HG03432 (cell line): ENCODE measurements at regions not wholly inside any gene's neighbourhood (a gene's known extent, or its start where the extent isn't known, plus 50 kb on each side); places are given as distances from the start of the nearest gene placed in this dataset.

Experiments used
- ATAC-seq: cut with Tn5 transposase; IDR thresholded peaks from one replicate; pipeline ENCODE4 v1.9.1; 2021; ENCODE audit warnings: mild to moderate bottlenecking, moderate library complexity; ENCODE audit not compliant: unreplicated experiment

- ATAC-seq = no peak
These were observed 1064.2 kb upstream of the FAM98A start for GRCh38 chr2:34663314-34663713.

- ATAC-seq = no peak
These were observed 1061.6 kb upstream of the FAM98A start for GRCh38 chr2:34660741-34661140.

- ATAC-seq = peak; percentile 98
These were observed 1057.5 kb upstream of the FAM98A start for GRCh38 chr2:34656632-34657031.

- no peak for ATAC-seq
These were observed 1053.5 kb upstream of the FAM98A start for GRCh38 chr2:34652636-34653035.

GRCh38 chr2:34646901-34647300, 1047.8 kb upstream of the FAM98A start:
- ATAC-seq = no peak

GRCh38 chr2:34632327-34632726, 1033.2 kb upstream of the FAM98A start:
- ATAC-seq = no peak

- ATAC-seq = no peak
These were observed 1027.9 kb upstream of the FAM98A start for GRCh38 chr2:34627003-34627402.

GRCh38 chr2:34604164-34604563, 1005.1 kb upstream of the FAM98A start:
- no peak for ATAC-seq

GRCh38 chr2:34602262-34602661, 1003.2 kb upstream of the FAM98A start:
- ATAC-seq = peak; percentile 65

GRCh38 chr2:34601561-34601960, 1002.5 kb upstream of the FAM98A start:
- no peak for ATAC-seq

- ATAC-seq = no peak
These were observed 979.5 kb upstream of the FAM98A start for GRCh38 chr2:34578641-34579040.

- peak; percentile 89 for ATAC-seq
These were observed 971.3 kb upstream of the FAM98A start for GRCh38 chr2:34570266-34570872.

- ATAC-seq = no peak
These were observed 968.0 kb upstream of the FAM98A start for GRCh38 chr2:34567128-34567527.

- ATAC-seq = no peak
These were observed 953.2 kb upstream of the FAM98A start for GRCh38 chr2:34552337-34552736.

- no peak for ATAC-seq
These were observed 950.7 kb upstream of the FAM98A start for GRCh38 chr2:34549710-34550345.

GRCh38 chr2:34547900-34548299, 948.8 kb upstream of the FAM98A start:
- no peak for ATAC-seq

GRCh38 chr2:34547340-34547739, 948.2 kb upstream of the FAM98A start:
- ATAC-seq = no peak

GRCh38 chr2:34545486-34546136, 946.5 kb upstream of the FAM98A start:
- ATAC-seq = no peak

- no peak for ATAC-seq
These were observed 935.7 kb upstream of the FAM98A start for GRCh38 chr2:34534761-34535160.

GRCh38 chr2:34534341-34534740, 935.2 kb upstream of the FAM98A start:
- ATAC-seq = no peak

GRCh38 chr2:34533585-34534183, 934.6 kb upstream of the FAM98A start:
- ATAC-seq = no peak

- no peak for ATAC-seq
These were observed 930.9 kb upstream of the FAM98A start for GRCh38 chr2:34529965-34530364.
